ENCODE measurements at regions not wholly inside any gene's neighbourhood (a gene's known extent, or its start where the extent isn't known, plus 50 kb on each side); places are given as distances from the start of the nearest gene placed in this dataset.

- no peak for TF ChIP-seq CTCF (IDR thresholded peaks at IDR 0.05; ENCODE audit: low read length, missing control alignments)
- DNase-seq (ENCODE audit: low read depth): peak; percentile 25
- H3K4me3 ChIP-seq (replicated peaks; ENCODE audit: low read depth, low read length): no peak overlapping the region
Measured at GRCh38 chr11:19447150-19447566, 206.4 kb upstream of the E2F8 start.

DNA sequence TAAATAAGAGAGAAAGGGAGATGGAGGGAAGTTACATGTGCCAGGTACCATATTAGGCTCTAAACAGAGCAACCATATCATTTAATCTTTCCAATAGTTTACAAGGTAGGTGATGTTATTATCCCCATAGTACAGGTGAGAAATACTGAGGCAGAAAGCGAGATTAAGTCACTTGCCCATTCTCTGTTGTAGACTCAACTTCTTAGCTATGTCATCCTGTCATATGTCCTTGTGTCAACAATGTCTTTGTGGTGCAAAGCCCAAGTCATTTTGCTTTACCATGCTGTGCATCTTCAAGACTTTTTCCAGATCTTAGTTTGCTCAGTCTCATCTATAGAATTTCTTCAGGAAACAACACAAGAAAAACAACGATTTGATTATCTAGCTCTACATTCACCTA, 205.0 kb upstream of the E2F8 start:
- no peak for DNase-seq (ENCODE audit: low read depth)
- no peak overlapping the region for H3K4me3 ChIP-seq (replicated peaks; ENCODE audit: low read depth, low read length)
- no peak for TF ChIP-seq CTCF (IDR thresholded peaks at IDR 0.05; ENCODE audit: low read length, missing control alignments)

DNA sequence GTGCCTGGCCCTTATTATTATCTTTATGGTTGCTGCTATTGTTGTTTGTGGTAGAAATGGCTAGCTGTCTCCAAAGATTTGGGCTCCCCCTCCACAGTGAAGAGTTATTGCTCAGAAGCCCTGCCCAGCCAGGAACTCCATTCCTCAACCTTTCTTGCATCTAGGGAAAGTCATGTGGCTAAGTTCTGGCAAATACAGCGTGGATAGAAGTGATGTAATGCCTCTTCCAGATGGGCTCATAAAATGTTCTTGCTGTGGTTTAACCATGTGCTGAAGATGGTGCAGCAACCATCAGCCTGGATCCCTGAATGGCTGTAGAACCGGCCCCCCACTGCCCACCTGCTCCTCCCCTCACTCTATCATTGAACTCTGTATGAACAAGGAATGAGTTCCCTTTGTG, 203.5 kb upstream of the E2F8 start:
- DNase-seq (ENCODE audit: low read depth): peak; percentile 42
- no peak for TF ChIP-seq CTCF (IDR thresholded peaks at IDR 0.05; ENCODE audit: low read length, missing control alignments)
- no peak overlapping the region for H3K4me3 ChIP-seq (replicated peaks; ENCODE audit: low read depth, low read length)

- no peak for TF ChIP-seq CTCF (IDR thresholded peaks at IDR 0.05; ENCODE audit: low read length, missing control alignments)
Measured at GRCh38 chr11:19442554-19442910, 201.8 kb upstream of the E2F8 start.

GRCh38 chr11:19441752-19442553, 201.2 kb upstream of the E2F8 start:
- DNase-seq (ENCODE audit: low read depth): peak; percentile 97

More at GRCh38 chr11:19442554-19442910, 201.8 kb upstream of the E2F8 start:
- no peak overlapping the region for H3K4me3 ChIP-seq (replicated peaks; ENCODE audit: low read depth, low read length)
- DNase-seq (ENCODE audit: low read depth): no peak

DNA sequence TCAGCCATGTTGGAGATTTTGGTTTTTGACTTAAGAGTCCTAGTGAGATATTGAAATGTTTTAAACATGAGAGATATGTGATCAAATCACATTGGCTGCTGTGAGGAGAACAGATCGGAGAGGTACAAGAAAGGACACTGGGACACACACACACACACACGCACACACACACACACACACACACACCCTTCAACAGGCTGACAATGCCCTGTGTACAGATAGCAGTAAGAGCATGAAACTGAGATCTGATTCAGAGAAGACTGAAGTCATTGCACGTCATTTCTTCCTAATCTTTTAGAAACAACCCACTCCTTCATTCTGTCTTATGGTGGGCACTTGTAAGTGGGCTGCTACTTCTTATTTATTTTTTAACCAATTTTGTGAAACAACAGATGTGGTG, 200.5 kb upstream of the E2F8 start:
- no peak overlapping the region for H3K4me3 ChIP-seq (replicated peaks; ENCODE audit: low read depth, low read length)
- DNase-seq (ENCODE audit: low read depth): no peak
- TF ChIP-seq CTCF (IDR thresholded peaks at IDR 0.05; ENCODE audit: low read length, missing control alignments): no peak

More at GRCh38 chr11:19441752-19442553, 201.2 kb upstream of the E2F8 start:
- H3K4me3 ChIP-seq (replicated peaks; ENCODE audit: low read depth, low read length): no peak overlapping the region
- no peak for TF ChIP-seq CTCF (IDR thresholded peaks at IDR 0.05; ENCODE audit: low read length, missing control alignments)

DNA sequence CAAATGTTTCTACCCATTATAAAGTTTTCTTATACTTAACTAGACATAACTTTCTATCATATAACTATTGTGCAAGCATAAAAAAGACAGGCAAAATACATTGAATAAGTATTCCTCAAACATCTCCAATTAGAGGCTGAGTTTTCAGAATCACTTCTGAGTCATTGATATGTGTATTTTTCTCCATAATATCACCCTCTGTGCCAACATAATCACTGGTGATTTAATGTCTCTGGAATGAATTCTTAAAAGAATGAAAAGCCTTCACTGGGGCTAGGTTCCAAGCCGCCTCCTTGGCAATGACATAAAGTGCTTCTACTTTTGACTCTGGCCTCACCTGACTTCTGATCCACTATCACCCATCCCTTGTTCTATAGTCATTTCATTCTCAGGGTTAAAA, 197.0 kb upstream of the E2F8 start:
- TF ChIP-seq CTCF (IDR thresholded peaks at IDR 0.05; ENCODE audit: low read length, missing control alignments): no peak
- DNase-seq (ENCODE audit: low read depth): peak; percentile 80
- no peak overlapping the region for H3K4me3 ChIP-seq (replicated peaks; ENCODE audit: low read depth, low read length)
